SIG-M5 treated with dmso at 0.1 percent for 504 hours (cell line): ENCODE measurements at regions not wholly inside any gene's neighbourhood (a gene's known extent, or its start where the extent isn't known, plus 50 kb on each side); places are given as distances from the start of the nearest gene placed in this dataset.

Experiments used
- DNase-seq: peaks from one replicate; lab custom pipeline; 2025; ENCODE audit not compliant: unreplicated experiment; lab: John Stamatoyannopoulos, UW

- DNase-seq: no peak
These were observed 54.0 kb upstream of the PRPS1L1 start for GRCh38 chr7:18081617-18082016.

- no peak for DNase-seq
These were observed 54.5 kb upstream of the PRPS1L1 start for GRCh38 chr7:18082169-18082568.

- DNase-seq: peak; percentile 29
These were observed 58.7 kb upstream of the PRPS1L1 start for GRCh38 chr7:18086165-18087025.

- no peak for DNase-seq
These were observed 59.5 kb upstream of the PRPS1L1 start for GRCh38 chr7:18087026-18087686.

GRCh38 chr7:18087687-18088078 lies 60.0 kb upstream of the PRPS1L1 start:
- DNase-seq: no peak

GRCh38 chr7:18096087-18096486 lies 68.4 kb upstream of the PRPS1L1 start:
- DNase-seq: no peak

- DNase-seq: no peak
These were observed 74.9 kb upstream of the PRPS1L1 start for GRCh38 chr7:18102576-18102975.

GRCh38 chr7:18103436-18104218 lies 76.0 kb upstream of the PRPS1L1 start:
- no peak for DNase-seq

- DNase-seq: no peak
These were observed 82.1 kb upstream of the PRPS1L1 start for GRCh38 chr7:18109762-18110161.

GRCh38 chr7:18116661-18117060 lies 89.0 kb upstream of the PRPS1L1 start:
- DNase-seq: no peak

GRCh38 chr7:18117482-18117881 lies 89.8 kb upstream of the PRPS1L1 start:
- no peak for DNase-seq

GRCh38 chr7:18119985-18120384 lies 92.3 kb upstream of the PRPS1L1 start:
- no peak for DNase-seq

GRCh38 chr7:18123508-18124239 lies 96.0 kb upstream of the PRPS1L1 start:
- no peak for DNase-seq

- no peak for DNase-seq
These were observed 97.8 kb upstream of the PRPS1L1 start for GRCh38 chr7:18125476-18125875.

- no peak for DNase-seq
These were observed 98.6 kb upstream of the PRPS1L1 start for GRCh38 chr7:18126281-18126680.

GRCh38 chr7:18128846-18129245 lies 101.2 kb upstream of the PRPS1L1 start:
- no peak for DNase-seq

- no peak for DNase-seq
These were observed 105.2 kb upstream of the PRPS1L1 start for GRCh38 chr7:18132811-18133210.

- DNase-seq: no peak
These were observed 106.3 kb upstream of the PRPS1L1 start for GRCh38 chr7:18133921-18134320.

GRCh38 chr7:18140943-18141342 lies 113.3 kb upstream of the PRPS1L1 start:
- DNase-seq: no peak

- DNase-seq: peak; percentile 52
These were observed 116.5 kb upstream of the PRPS1L1 start for GRCh38 chr7:18144166-18144565.

- DNase-seq: no peak
These were observed 117.5 kb upstream of the PRPS1L1 start for GRCh38 chr7:18145160-18145559.
